Kidney (tissue), 13 donors: ENCODE measurements at regions not wholly inside any gene's neighbourhood (a gene's known extent, or its start where the extent isn't known, plus 50 kb on each side); places are given as distances from the start of the nearest gene placed in this dataset.

ENCODE experiments used
- DNase-seq, 5 donors: peaks; one replicate each; pipeline ENCODE4 v3.0.0-alpha.2; 2013 to 2020
- FAIRE-seq: peaks from 2 replicates; lab custom pipeline; 2012; peaks lifted over from hg19 to GRCh38; lab: Jason Lieb, UNC
- H3K27ac ChIP-seq, 2 donors: one replicate each; pipeline ENCODE4 v1.7.0; 2013; ENCODE audit warnings: low read depth in 2 of 2, low read length in 2 of 2, inconsistent platforms in 1 of 2
- H3K27me3 ChIP-seq: one replicate; pipeline ENCODE4 v1.7.1; 2013; ENCODE audit warnings: low read length, inconsistent platforms; ENCODE audit not compliant: control insufficient read depth, insufficient read depth
- H3K36me3 ChIP-seq, 3 donors: one replicate each; pipeline versions ENCODE4 v1.7.0 to v1.7.1; 2013; ENCODE audit warnings: low read length in 3 of 3, control low read depth in 1 of 3, inconsistent platforms in 1 of 3; ENCODE audit not compliant: insufficient read depth in 3 of 3, control insufficient read depth in 2 of 3
- H3K4me1 ChIP-seq, 3 donors: one replicate each; pipeline versions ENCODE4 v1.7.0 to v1.7.1; 2013; ENCODE audit warnings: low read length in 3 of 3, inconsistent platforms in 1 of 3, low read depth in 1 of 3; ENCODE audit not compliant: control insufficient read depth in 2 of 3, insufficient read depth in 2 of 3
- H3K4me3 ChIP-seq, 3 donors: one replicate each; pipeline versions ENCODE4 v1.7.0 to v1.8.1; 2013; ENCODE audit warnings: low read length in 3 of 3, control low read depth in 1 of 3, inconsistent platforms in 1 of 3
- H3K9ac ChIP-seq, 3 donors: one replicate each; pipeline versions ENCODE4 v1.7.0 to v1.7.1; 2013; ENCODE audit warnings: low read length in 3 of 3, control low read depth in 1 of 3, inconsistent platforms in 1 of 3
- H3K9me3 ChIP-seq, 3 donors: one replicate each; pipeline versions ENCODE4 v1.7.0 to v1.7.1; 2013; ENCODE audit warnings: low read length in 3 of 3, control low read depth in 1 of 3, inconsistent platforms in 1 of 3; ENCODE audit not compliant: control insufficient read depth in 2 of 3, insufficient read depth in 1 of 3
- intact Hi-C: fragments of 100-400 bp; cut with DNase I; formaldehyde crosslinking; loops from one replicate; pipeline ENCODE4 v1.11.1; 2022
- TF ChIP-seq, protein P1 (sequence below): IDR thresholded peaks from 3 replicates; pipeline ENCODE4 v1.5.1; 2012; ENCODE audit warnings: mild to moderate bottlenecking, moderate library complexity, borderline replicate concordance; ENCODE audit not compliant: insufficient read depth; ENCODE audit errors: extremely low read depth
- donor health status: control.
- donor health status: control.
- donor health status: control.
- donor health status: control.
- donor health status: control.
- donor health status: DM: yes; HTN: yes; CAD: no.
- donor health status: Normal renal cell carcinoma (clear cell type).

- H3K9me3 ChIP-seq = no peaks in the 10 kb centered on the region
- intact Hi-C loops = no loop called here
- no peaks in the 10 kb centered on the region for H3K27me3 ChIP-seq
- H3K4me1 ChIP-seq = no peaks in the 10 kb centered on the region
- H3K4me3 ChIP-seq = no peak overlapping the region
- H3K36me3 ChIP-seq = no peaks in the 10 kb centered on the region
- DNase-seq (no peak), FAIRE-seq (no peak)
- TF ChIP-seq, protein P1, sequence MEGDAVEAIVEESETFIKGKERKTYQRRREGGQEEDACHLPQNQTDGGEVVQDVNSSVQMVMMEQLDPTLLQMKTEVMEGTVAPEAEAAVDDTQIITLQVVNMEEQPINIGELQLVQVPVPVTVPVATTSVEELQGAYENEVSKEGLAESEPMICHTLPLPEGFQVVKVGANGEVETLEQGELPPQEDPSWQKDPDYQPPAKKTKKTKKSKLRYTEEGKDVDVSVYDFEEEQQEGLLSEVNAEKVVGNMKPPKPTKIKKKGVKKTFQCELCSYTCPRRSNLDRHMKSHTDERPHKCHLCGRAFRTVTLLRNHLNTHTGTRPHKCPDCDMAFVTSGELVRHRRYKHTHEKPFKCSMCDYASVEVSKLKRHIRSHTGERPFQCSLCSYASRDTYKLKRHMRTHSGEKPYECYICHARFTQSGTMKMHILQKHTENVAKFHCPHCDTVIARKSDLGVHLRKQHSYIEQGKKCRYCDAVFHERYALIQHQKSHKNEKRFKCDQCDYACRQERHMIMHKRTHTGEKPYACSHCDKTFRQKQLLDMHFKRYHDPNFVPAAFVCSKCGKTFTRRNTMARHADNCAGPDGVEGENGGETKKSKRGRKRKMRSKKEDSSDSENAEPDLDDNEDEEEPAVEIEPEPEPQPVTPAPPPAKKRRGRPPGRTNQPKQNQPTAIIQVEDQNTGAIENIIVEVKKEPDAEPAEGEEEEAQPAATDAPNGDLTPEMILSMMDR = no peak
- no peak overlapping the region for H3K27ac ChIP-seq
- H3K9ac ChIP-seq = no peak overlapping the region
Observed at GRCh38 chr11:112477581-112478317, 217.1 kb upstream of the PLET1 start.

- Histone ChIP-seq H3K4me3 (no peak overlapping the region), H3K27me3 (no peaks in the 10 kb centered on the region), H3K9ac (no peak overlapping the region), H3K4me1 (no peaks in the 10 kb centered on the region), H3K9me3 (no peaks in the 10 kb centered on the region), H3K36me3 (no peaks in the 10 kb centered on the region), H3K27ac (no peak overlapping the region)
- FAIRE-seq = no peak
- TF ChIP-seq, protein P1 = no peak
- DNase-seq = no peak
- intact Hi-C loops = no loop called here
Observed at GRCh38 chr11:112478806-112479205, 218.1 kb upstream of the PLET1 start.

DNA sequence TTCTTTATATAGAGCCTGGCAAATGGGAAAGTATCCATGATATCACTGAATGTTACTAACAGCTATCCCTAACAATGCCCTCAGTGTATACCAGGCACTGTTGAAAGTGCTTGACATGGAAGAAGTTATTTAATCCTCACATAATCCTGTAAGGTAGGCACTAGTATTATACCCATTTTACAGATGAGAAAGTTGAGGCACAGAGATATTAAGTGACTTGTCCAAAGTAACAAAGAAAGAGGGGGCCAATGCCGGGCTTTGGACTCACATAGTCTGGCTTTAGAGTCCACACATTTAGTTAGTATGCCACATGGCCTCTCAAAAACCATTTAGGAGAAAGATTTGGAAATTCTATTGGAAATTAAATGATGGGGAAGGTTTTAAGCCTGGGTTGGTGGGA lies 220.8 kb upstream of the PLET1 start:
- Histone ChIP-seq H3K9me3 (no peaks in the 10 kb centered on the region), H3K36me3 (no peaks in the 10 kb centered on the region), H3K27ac (no peak overlapping the region), H3K4me3 (no peak overlapping the region), H3K9ac (no peak overlapping the region), H3K27me3 (no peaks in the 10 kb centered on the region), H3K4me1 (no peaks in the 10 kb centered on the region)
- intact Hi-C loops = no loop called here
- no peak for DNase-seq
- TF ChIP-seq, protein P1 = no peak
- no peak for FAIRE-seq

DNA sequence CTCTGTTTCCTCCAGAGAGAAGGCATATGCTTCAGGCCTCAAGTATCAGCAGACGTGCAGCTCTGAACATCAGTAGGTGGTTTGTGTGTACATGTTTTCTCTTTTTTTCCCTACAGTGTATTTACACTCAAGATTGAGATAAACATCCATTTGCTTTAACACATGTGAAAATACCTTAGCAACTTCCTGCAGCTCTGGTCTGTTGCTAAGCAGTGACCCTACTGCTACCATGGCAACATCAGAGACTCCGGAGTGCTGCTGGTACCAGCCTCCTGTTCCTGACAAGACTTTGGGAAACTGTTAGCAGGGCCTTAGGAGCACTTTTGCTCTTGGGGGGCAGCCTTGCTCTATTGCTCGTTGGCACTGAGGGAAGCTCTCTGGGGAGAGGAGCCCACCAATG lies 221.2 kb upstream of the PLET1 start:
- TF ChIP-seq, protein P1 = no peak

More for the DNA sequence above, 221.2 kb upstream of the PLET1 start:
- H3K4me3 ChIP-seq = no peak overlapping the region
- no peaks in the 10 kb centered on the region for H3K27me3 ChIP-seq
- FAIRE-seq = no peak
- no peak overlapping the region for H3K9ac ChIP-seq
- no peak overlapping the region for H3K27ac ChIP-seq
- intact Hi-C loops = no loop called here
- H3K9me3 ChIP-seq = no peaks in the 10 kb centered on the region
- H3K36me3 ChIP-seq = no peaks in the 10 kb centered on the region
- DNase-seq = no peak
- no peaks in the 10 kb centered on the region for H3K4me1 ChIP-seq
